ENCODE measurements at regions not wholly inside any gene's neighbourhood (a gene's known extent, or its start where the extent isn't known, plus 50 kb on each side); places are given as distances from the start of the nearest gene placed in this dataset.

- Mint-ChIP-seq H3K27me3 (ENCODE audit: low read depth) (no peaks in the 10 kb centered on the region; the same call in 1 of the 2 replicates), H3K36me3 (no peaks in the 10 kb centered on the region), H3K9me3 (no peaks in the 10 kb centered on the region), H3K4me3 (no peak overlapping the region), H3K4me1 (peaks cover 41% of the 10 kb centered on the region), H3K27ac (no peak overlapping the region)
- no peak for TF ChIP-seq NR2C2 (CRISPR knock-in tag; IDR thresholded peaks at IDR 0.05)
- TF ChIP-seq, protein P1, sequence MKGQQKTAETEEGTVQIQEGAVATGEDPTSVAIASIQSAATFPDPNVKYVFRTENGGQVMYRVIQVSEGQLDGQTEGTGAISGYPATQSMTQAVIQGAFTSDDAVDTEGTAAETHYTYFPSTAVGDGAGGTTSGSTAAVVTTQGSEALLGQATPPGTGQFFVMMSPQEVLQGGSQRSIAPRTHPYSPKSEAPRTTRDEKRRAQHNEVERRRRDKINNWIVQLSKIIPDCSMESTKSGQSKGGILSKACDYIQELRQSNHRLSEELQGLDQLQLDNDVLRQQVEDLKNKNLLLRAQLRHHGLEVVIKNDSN (CRISPR knock-in tag; IDR thresholded peaks at IDR 0.05) = no peak
- no peak for TF ChIP-seq ZNF416 (CRISPR knock-in tag; IDR thresholded peaks at IDR 0.05)
- no peak for TF ChIP-seq ZNF121 (CRISPR knock-in tag; IDR thresholded peaks at IDR 0.05)
- no peak for TF ChIP-seq NFYB (CRISPR knock-in tag; conservative IDR thresholded peaks at IDR 0.05; ENCODE audit: low read depth)
- no peak for TF ChIP-seq MXD4 (CRISPR knock-in tag; IDR thresholded peaks at IDR 0.05; ENCODE audit: borderline replicate concordance)
- no peak for TF ChIP-seq ZMAT4 (CRISPR knock-in tag; IDR thresholded peaks at IDR 0.05)
- ChIA-PET CTCF (no interaction called here), POLR2A (no interaction called here)
- no peak for DNase-seq (ENCODE audit: low spot score)
- no peak for ATAC-seq
These were observed 413.2 kb upstream of the LRATD1 start for GRCh38 chr2:14219306-14219705.

DNA sequence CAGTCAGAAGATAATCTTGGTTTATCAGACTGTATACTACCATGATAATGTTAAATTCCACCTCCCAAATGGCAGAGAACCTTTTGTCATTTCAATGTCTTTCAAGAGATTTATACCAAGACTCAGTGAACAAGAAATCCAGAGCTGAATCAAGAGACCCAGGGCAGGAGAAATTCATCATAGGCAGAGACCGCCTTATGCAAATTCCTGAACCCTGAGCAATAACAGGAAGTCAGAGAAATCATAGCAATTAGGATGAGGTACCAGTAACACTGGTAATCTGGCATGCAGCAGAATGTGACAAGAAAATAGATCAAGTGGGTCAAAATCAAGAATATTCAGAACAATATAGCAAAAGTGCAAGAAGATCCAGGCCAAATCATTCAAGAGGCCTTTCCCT is 412.4 kb upstream of the LRATD1 start:
- Mint-ChIP-seq H3K27me3 (ENCODE audit: low read depth) (no peaks in the 10 kb centered on the region; the same call in 1 of the 2 replicates), H3K4me3 (no peak overlapping the region), H3K36me3 (no peaks in the 10 kb centered on the region), H3K9me3 (no peaks in the 10 kb centered on the region), H3K4me1 (peaks cover 41% of the 10 kb centered on the region), H3K27ac (no peak overlapping the region)
- POLR2A ChIA-PET = no interaction called here
- DNase-seq (ENCODE audit: low spot score) = no peak
- CTCF ChIA-PET = no interaction called here
- ATAC-seq = no peak
- no peak for TF ChIP-seq NFE2L1 (CRISPR knock-in tag; IDR thresholded peaks at IDR 0.05)
- no peak for TF ChIP-seq CREB1 (CRISPR knock-in tag; IDR thresholded peaks at IDR 0.05)
- TF ChIP-seq NR2C2 (CRISPR knock-in tag; IDR thresholded peaks at IDR 0.05) = no peak
- TF ChIP-seq FOXJ3 (CRISPR knock-in tag; IDR thresholded peaks at IDR 0.05; ENCODE audit: borderline replicate concordance) = no peak

- no peak overlapping the region for H3K27ac Mint-ChIP-seq
- TF ChIP-seq ZSCAN18 (CRISPR knock-in tag; IDR thresholded peaks at IDR 0.05) (no peak), FOXP1 (CRISPR knock-in tag; IDR thresholded peaks at IDR 0.05; ENCODE audit: borderline replicate concordance) (no peak), E2F5 (CRISPR knock-in tag; IDR thresholded peaks at IDR 0.05) (no peak), SOX15 (CRISPR knock-in tag; IDR thresholded peaks at IDR 0.05) (no peak), MAX (CRISPR knock-in tag; IDR thresholded peaks at IDR 0.05) (no peak), EMX1 (CRISPR knock-in tag; IDR thresholded peaks at IDR 0.05) (no peak)
- TF ChIP-seq, protein P2, sequence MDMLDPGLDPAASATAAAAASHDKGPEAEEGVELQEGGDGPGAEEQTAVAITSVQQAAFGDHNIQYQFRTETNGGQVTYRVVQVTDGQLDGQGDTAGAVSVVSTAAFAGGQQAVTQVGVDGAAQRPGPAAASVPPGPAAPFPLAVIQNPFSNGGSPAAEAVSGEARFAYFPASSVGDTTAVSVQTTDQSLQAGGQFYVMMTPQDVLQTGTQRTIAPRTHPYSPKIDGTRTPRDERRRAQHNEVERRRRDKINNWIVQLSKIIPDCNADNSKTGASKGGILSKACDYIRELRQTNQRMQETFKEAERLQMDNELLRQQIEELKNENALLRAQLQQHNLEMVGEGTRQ (CRISPR knock-in tag; IDR thresholded peaks at IDR 0.05) = no peak
- TF ChIP-seq, protein P3, sequence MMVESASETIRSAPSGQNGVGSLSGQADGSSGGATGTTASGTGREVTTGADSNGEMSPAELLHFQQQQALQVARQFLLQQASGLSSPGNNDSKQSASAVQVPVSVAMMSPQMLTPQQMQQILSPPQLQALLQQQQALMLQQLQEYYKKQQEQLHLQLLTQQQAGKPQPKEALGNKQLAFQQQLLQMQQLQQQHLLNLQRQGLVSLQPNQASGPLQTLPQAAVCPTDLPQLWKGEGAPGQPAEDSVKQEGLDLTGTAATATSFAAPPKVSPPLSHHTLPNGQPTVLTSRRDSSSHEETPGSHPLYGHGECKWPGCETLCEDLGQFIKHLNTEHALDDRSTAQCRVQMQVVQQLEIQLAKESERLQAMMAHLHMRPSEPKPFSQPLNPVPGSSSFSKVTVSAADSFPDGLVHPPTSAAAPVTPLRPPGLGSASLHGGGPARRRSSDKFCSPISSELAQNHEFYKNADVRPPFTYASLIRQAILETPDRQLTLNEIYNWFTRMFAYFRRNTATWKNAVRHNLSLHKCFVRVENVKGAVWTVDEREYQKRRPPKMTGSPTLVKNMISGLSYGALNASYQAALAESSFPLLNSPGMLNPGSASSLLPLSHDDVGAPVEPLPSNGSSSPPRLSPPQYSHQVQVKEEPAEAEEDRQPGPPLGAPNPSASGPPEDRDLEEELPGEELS (CRISPR knock-in tag; IDR thresholded peaks at IDR 0.05) = no peak
- TF ChIP-seq, protein P4, sequence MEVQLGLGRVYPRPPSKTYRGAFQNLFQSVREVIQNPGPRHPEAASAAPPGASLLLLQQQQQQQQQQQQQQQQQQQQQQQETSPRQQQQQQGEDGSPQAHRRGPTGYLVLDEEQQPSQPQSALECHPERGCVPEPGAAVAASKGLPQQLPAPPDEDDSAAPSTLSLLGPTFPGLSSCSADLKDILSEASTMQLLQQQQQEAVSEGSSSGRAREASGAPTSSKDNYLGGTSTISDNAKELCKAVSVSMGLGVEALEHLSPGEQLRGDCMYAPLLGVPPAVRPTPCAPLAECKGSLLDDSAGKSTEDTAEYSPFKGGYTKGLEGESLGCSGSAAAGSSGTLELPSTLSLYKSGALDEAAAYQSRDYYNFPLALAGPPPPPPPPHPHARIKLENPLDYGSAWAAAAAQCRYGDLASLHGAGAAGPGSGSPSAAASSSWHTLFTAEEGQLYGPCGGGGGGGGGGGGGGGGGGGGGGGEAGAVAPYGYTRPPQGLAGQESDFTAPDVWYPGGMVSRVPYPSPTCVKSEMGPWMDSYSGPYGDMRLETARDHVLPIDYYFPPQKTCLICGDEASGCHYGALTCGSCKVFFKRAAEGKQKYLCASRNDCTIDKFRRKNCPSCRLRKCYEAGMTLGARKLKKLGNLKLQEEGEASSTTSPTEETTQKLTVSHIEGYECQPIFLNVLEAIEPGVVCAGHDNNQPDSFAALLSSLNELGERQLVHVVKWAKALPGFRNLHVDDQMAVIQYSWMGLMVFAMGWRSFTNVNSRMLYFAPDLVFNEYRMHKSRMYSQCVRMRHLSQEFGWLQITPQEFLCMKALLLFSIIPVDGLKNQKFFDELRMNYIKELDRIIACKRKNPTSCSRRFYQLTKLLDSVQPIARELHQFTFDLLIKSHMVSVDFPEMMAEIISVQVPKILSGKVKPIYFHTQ (CRISPR knock-in tag; IDR thresholded peaks at IDR 0.05) = no peak
These were observed 411.1 kb upstream of the LRATD1 start for GRCh38 chr2:14221466-14221865.

More at GRCh38 chr2:14221466-14221865, 411.1 kb upstream of the LRATD1 start:
- Mint-ChIP-seq H3K27me3 (ENCODE audit: low read depth) (no peaks in the 10 kb centered on the region; the same call in 1 of the 2 replicates), H3K4me3 (no peak overlapping the region), H3K9me3 (no peaks in the 10 kb centered on the region), H3K4me1 (peaks cover 41% of the 10 kb centered on the region), H3K36me3 (no peaks in the 10 kb centered on the region)
- POLR2A ChIA-PET = no interaction called here
- DNase-seq (ENCODE audit: low spot score) (no peak), ATAC-seq (no peak)
- CTCF ChIA-PET = no interaction called here

Measured in WTC11 (cell line).